Gastrocnemius medialis (tissue), 4 donors: ENCODE measurements at regions not wholly inside any gene's neighbourhood (a gene's known extent, or its start where the extent isn't known, plus 50 kb on each side); places are given as distances from the start of the nearest gene placed in this dataset.

Source experiments
- ATAC-seq, 2 donors: fragments of 150-250 bp; one replicate each; pipeline ENCODE4 v1.9.1; 2016
- DNase-seq, 2 donors: peaks; one replicate each; pipeline ENCODE4 v3.0.0-alpha.2; 2019
- H3K27ac ChIP-seq, 4 donors: fragments of 200-600 bp; sonication (generic); 1 replicate in 1 of 4; 2 replicates in 3 of 4; pipeline ENCODE4 v1.5.1; 2016 to 2018; ENCODE audit warnings: mild to moderate bottlenecking in 2 of 4, moderate library complexity in 1 of 4
- H3K27me3 ChIP-seq, 3 donors: fragments of 200-600 bp; sonication (generic) in 2 of 3; 1 replicate in 1 of 3; 2 replicates in 2 of 3; pipeline versions ENCODE4 v1.5.1 to v1.6.0; 2016 to 2019; ENCODE audit warnings: mild to moderate bottlenecking in 1 of 3, moderate library complexity in 1 of 3
- H3K36me3 ChIP-seq, 2 donors: fragments of 200-600 bp; sonication (generic) in 1 of 2; one replicate each; pipeline ENCODE4 v1.5.1; 2017 to 2018
- H3K4me1 ChIP-seq, 2 donors: fragments of 200-600 bp; sonication (generic) in 1 of 2; one replicate each; pipeline ENCODE4 v1.5.1; 2016 to 2017; ENCODE audit warnings: mild to moderate bottlenecking in 2 of 2
- H3K4me3 ChIP-seq, 4 donors: fragments of 200-600 bp; sonication (generic) in 3 of 4; 1 replicate in 1 of 4; 2 replicates in 3 of 4; pipeline ENCODE4 v1.5.1; 2016 to 2019; ENCODE audit warnings: mild to moderate bottlenecking in 2 of 4
- H3K9me3 ChIP-seq, 3 donors: fragments of 200-600 bp; sonication (generic) in 2 of 3; 1 replicate in 1 of 3; 2 replicates in 2 of 3; pipeline ENCODE4 v1.5.1; 2016 to 2019
- CTCF ChIP-seq, 5 experiments: fragments of 450-650 bp in 3 of 5; fragments of 200-600 bp in 2 of 5; sonication (generic) in 2 of 5; IDR thresholded peaks in 4 of 5; conservative IDR thresholded peaks in 1 of 5; 1 replicate in 4 of 5; 2 replicates in 1 of 5; pipeline ENCODE4 v1.5.1; 2016 to 2019; ENCODE audit warnings: antibody characterized with exemption in 5 of 5, mild to moderate bottlenecking in 3 of 5, moderate library complexity in 3 of 5
- POLR2A ChIP-seq, 2 donors: fragments of 450-650 bp; IDR thresholded peaks; one replicate each; pipeline ENCODE4 v1.6.1; 2017; ENCODE audit warnings: antibody characterized with exemption in 2 of 2, mild to moderate bottlenecking in 2 of 2, moderate library complexity in 2 of 2
- in situ Hi-C, 4 donors: fragments of 200-750 bp; cut with MboI; loops; one replicate each; pipeline versions ENCODE4 v1.15.0 to v1.8.0; 2017; ENCODE audit warnings: low sequenced_read_pairs in 4 of 4
- intact Hi-C: fragments of 100-400 bp; cut with DNase I; formaldehyde crosslinking; loops from one replicate; pipeline ENCODE4 v1.15.1; 2023; ENCODE audit warnings: low total_unique reads

GRCh38 chr2:54374591-54375364 is 81.3 kb upstream of the SPTBN1 start:
- no peak for TF ChIP-seq CTCF (IDR thresholded peaks at IDR 0.05 in 4 of 5, conservative IDR thresholded peaks at IDR 0.05 in 1 of 5)
- TF ChIP-seq POLR2A (IDR thresholded peaks at IDR 0.05) = no peak
- DNase-seq (no peak), ATAC-seq (no peak)
- no peaks in the 10 kb centered on the region for H3K36me3 ChIP-seq
- peaks cover 9 to 23% of the 10 kb centered on the region in 2 donors for H3K4me1 ChIP-seq
- in situ Hi-C loops (no loop called here), intact Hi-C loops (no loop called here)
- no peak overlapping the region for H3K27ac ChIP-seq
- no peak overlapping the region for H3K4me3 ChIP-seq
- no peaks in the 10 kb centered on the region for H3K9me3 ChIP-seq
- no peaks in the 10 kb centered on the region for H3K27me3 ChIP-seq

GRCh38 chr2:54377451-54377850 is 78.7 kb upstream of the SPTBN1 start:
- H3K27me3 ChIP-seq = no peaks in the 10 kb centered on the region
- ATAC-seq (no peak), DNase-seq (no peak)
- H3K4me1 ChIP-seq = peaks cover 3 to 10% of the 10 kb centered on the region in 2 donors
- H3K36me3 ChIP-seq = no peaks in the 10 kb centered on the region
- H3K9me3 ChIP-seq = no peaks in the 10 kb centered on the region
- intact Hi-C loops (no loop called here), in situ Hi-C loops (no loop called here)
- no peak for TF ChIP-seq CTCF (IDR thresholded peaks at IDR 0.05 in 4 of 5, conservative IDR thresholded peaks at IDR 0.05 in 1 of 5)
- no peak for TF ChIP-seq POLR2A (IDR thresholded peaks at IDR 0.05)
- H3K27ac ChIP-seq = no peak overlapping the region
- H3K4me3 ChIP-seq = no peak overlapping the region

GRCh38 chr2:54377901-54378493 is 78.1 kb upstream of the SPTBN1 start:
- TF ChIP-seq POLR2A (IDR thresholded peaks at IDR 0.05) = no peak
- TF ChIP-seq CTCF (IDR thresholded peaks at IDR 0.05 in 4 of 5, conservative IDR thresholded peaks at IDR 0.05 in 1 of 5) = no peak
- H3K36me3 ChIP-seq = no peaks in the 10 kb centered on the region
- H3K4me3 ChIP-seq = no peak overlapping the region
- peaks cover 3 to 10% of the 10 kb centered on the region in 2 donors for H3K4me1 ChIP-seq
- intact Hi-C loops = no loop called here
- ATAC-seq (no peak), DNase-seq (no peak)
- in situ Hi-C loops = no loop called here
- no peaks in the 10 kb centered on the region for H3K27me3 ChIP-seq
- H3K9me3 ChIP-seq = no peaks in the 10 kb centered on the region
- H3K27ac ChIP-seq = no peak overlapping the region

DNA sequence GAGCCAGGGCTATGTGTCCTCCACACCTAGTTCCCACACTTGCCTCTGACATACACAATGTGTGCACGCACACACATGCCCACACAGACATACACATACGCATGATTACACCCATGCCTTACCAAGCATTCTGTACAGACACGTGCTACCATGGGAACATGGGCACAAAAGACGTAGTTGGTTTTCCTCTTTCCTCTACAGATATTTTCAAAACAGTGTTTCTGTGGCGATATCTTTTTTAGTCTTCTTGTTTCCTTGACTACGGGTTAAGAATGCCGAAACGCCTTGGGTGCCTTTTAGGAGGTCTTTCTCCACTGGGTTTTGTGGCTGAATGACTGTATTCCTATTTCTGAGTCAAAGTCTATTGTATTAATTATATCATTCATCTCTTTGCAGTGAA is 75.5 kb upstream of the SPTBN1 start:
- Histone ChIP-seq H3K9me3 (no peaks in the 10 kb centered on the region), H3K27ac (no peak overlapping the region), H3K4me3 (no peak overlapping the region), H3K27me3 (no peaks in the 10 kb centered on the region), H3K36me3 (no peaks in the 10 kb centered on the region), H3K4me1 (peaks cover 0 to 7% of the 10 kb centered on the region in 2 donors)
- intact Hi-C loops = loop anchor here (5.0 kb wide), 1 partner anchor 52 kb away; no protein-coding TSS in a partner anchor
- DNase-seq (no peak), ATAC-seq (no peak)
- no peak for TF ChIP-seq CTCF (IDR thresholded peaks at IDR 0.05 in 4 of 5, conservative IDR thresholded peaks at IDR 0.05 in 1 of 5)
- TF ChIP-seq POLR2A (IDR thresholded peaks at IDR 0.05) = no peak
- in situ Hi-C loops = no loop called here
